Vagina (tissue), 2 donors: ENCODE measurements at regions not wholly inside any gene's neighbourhood (a gene's known extent, or its start where the extent isn't known, plus 50 kb on each side); places are given as distances from the start of the nearest gene placed in this dataset.

Source experiments
- CTCF ChIP-seq, 3 experiments: fragments of 450-650 bp in 2 of 3; fragments of 200-600 bp in 1 of 3; sonication (generic) in 1 of 3; IDR thresholded peaks; one replicate each; pipeline ENCODE4 v1.5.1; 2017 to 2019; ENCODE audit warnings: antibody characterized with exemption in 3 of 3, mild to moderate bottlenecking in 2 of 3, moderate library complexity in 2 of 3
- POLR2A ChIP-seq, 2 donors: fragments of 450-650 bp; IDR thresholded peaks; one replicate each; pipeline ENCODE4 v1.6.1; 2017; ENCODE audit warnings: antibody characterized with exemption in 2 of 2, mild to moderate bottlenecking in 2 of 2, moderate library complexity in 2 of 2

- TF ChIP-seq POLR2A (IDR thresholded peaks at IDR 0.05) (no peak), CTCF (IDR thresholded peaks at IDR 0.05) (no peak)
These were observed 383.3 kb downstream of the OSTF1 start for GRCh38 chr9:75471549-75472114.
